HUES48 (cell line): ENCODE measurements at regions not wholly inside any gene's neighbourhood (a gene's known extent, or its start where the extent isn't known, plus 50 kb on each side); places are given as distances from the start of the nearest gene placed in this dataset.
"Not testable (repeated sequence)": the region's sequence is repeated elsewhere in the genome, so short reads cannot be mapped to it uniquely, and the experiment has no call there.

ENCODE experiments used
- H3K27ac ChIP-seq: one replicate; pipeline ENCODE4 v1.7.0; 2013; ENCODE audit warnings: low read depth, low read length, inconsistent platforms
- H3K27me3 ChIP-seq: 2 replicates; pipeline ENCODE4 v1.6.1; 2013; ENCODE audit warnings: mild to moderate bottlenecking, low read length; ENCODE audit not compliant: control insufficient read depth, insufficient read depth
- H3K36me3 ChIP-seq: 2 replicates; pipeline ENCODE4 v1.6.1; 2013; ENCODE audit warnings: low read length; ENCODE audit not compliant: control insufficient read depth, insufficient read depth
- H3K4me1 ChIP-seq: 2 replicates; pipeline ENCODE4 v1.6.1; 2013; ENCODE audit warnings: mild to moderate bottlenecking, low read length; ENCODE audit not compliant: control insufficient read depth, insufficient read depth
- H3K4me3 ChIP-seq: 2 replicates; pipeline ENCODE4 v1.5.1; 2013; ENCODE audit warnings: mild to moderate bottlenecking, low read depth, low read length
- H3K9ac ChIP-seq: 2 replicates; pipeline ENCODE4 v1.6.1; 2013; ENCODE audit warnings: mild to moderate bottlenecking, low read depth, low read length, moderate library complexity
- H3K9me3 ChIP-seq: 2 replicates; pipeline ENCODE4 v1.6.1; 2013; ENCODE audit warnings: low read length; ENCODE audit not compliant: control insufficient read depth, insufficient read depth

DNA sequence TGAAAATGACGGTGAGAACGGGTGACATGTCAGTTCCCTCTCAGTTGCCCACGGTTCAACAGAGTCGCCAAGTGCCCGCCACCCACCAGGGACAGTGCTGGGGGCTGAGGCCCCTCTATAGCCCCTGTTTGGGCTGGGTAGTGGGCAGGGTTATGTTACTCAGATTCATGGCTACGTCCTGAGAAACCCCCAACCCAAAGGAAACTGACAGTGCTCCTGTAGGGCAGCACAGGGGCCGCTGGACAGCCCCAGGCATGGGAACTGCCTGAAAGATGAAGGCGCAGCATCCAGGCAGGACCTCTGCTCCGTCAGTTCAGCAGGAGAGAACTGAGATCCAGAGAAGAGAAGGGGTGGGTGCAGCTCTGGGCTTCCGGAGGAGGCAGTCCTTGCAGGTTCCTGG, 118.9 kb upstream of the PMEPA1 start:
- Histone ChIP-seq H3K4me3 (no peak overlapping the region), H3K9ac (no peak overlapping the region), H3K27me3 (no peaks in the 10 kb centered on the region), H3K36me3 (no peaks in the 10 kb centered on the region), H3K27ac (no peak overlapping the region), H3K4me1 (no peaks in the 10 kb centered on the region), H3K9me3 (no peaks in the 10 kb centered on the region)

DNA sequence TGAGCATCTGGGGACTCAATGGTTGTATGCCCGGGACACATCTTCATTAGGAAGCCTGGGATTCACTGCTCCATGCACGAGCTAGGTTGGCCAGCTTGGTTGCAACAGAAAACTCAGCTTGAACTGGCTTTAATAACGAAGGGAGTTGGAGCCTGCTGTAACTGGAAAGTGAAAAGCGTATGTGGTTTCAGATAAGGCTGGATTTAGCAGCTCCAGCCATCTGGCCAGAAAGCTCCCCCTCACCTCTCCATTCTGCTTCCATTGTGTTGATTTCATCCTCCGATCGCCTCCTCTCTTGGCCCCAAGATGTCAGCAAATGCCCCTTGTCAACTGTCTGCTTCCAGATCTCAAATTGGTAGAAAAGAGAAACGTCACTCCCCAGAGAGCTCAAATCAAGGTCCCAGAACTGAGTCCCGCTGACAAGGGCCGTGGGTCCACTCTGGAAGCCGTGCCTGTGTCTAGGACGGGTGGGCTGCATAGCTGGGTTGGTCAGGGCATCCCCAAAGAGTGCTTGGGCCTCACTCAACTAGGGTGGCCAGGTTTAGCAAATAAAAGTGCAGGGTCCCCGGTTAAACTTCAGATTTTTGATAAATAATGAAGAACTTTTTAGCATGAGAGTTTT, 117.0 kb upstream of the PMEPA1 start:
- Histone ChIP-seq H3K27ac (no peak overlapping the region), H3K27me3 (no peaks in the 10 kb centered on the region), H3K36me3 (no peaks in the 10 kb centered on the region), H3K4me1 (no peaks in the 10 kb centered on the region), H3K9me3 (no peaks in the 10 kb centered on the region), H3K4me3 (no peak overlapping the region), H3K9ac (no peak overlapping the region)

DNA sequence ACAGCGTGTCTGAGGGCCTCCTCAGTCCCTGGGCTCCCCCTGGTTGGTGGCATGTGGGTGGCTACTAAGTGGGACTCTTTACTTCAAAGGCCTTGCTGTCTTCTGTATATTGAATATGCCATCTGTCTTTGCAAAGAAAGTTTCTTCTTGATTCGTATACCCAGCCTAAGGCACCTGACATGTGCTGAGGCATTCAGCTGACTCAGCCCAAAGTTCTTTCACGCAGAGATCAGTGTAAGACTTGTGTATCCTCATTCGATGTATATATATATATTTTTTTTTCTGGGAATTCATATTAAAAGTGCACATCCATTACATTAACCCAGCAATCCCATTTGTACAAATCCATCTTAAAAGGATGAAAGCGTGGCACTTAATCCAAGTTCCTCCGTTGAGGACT, 115.1 kb upstream of the PMEPA1 start:
- Histone ChIP-seq H3K27me3 (no peaks in the 10 kb centered on the region), H3K4me3 (no peak overlapping the region), H3K27ac (no peak overlapping the region)

DNA sequence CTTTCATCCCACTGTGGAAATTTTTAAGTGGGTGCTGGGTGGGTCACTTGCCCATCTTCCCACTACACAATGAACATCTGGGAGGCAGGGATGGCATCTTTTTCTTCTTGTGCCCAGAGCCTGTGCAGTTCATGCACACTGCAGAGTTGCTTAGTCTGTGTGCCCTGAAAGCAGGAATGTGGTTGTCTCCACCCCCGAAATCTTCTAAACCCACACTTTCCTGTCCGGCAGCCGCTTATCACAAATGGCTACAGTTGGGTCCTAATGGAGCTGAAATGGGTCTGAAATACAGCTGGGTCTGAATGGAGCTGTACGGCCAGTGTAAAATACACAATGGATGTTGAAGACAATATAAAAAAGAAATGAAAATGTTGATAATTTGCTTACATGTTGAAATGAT, 112.1 kb upstream of the PMEPA1 start:
- Histone ChIP-seq H3K36me3 (no peaks in the 10 kb centered on the region), H3K4me1 (no peaks in the 10 kb centered on the region), H3K27me3 (no peaks in the 10 kb centered on the region), H3K4me3 (no peak overlapping the region), H3K9ac (no peak overlapping the region), H3K27ac (no peak overlapping the region), H3K9me3 (no peaks in the 10 kb centered on the region)

More for the DNA sequence above, 115.1 kb upstream of the PMEPA1 start:
- Histone ChIP-seq H3K9me3 (no peaks in the 10 kb centered on the region), H3K4me1 (no peaks in the 10 kb centered on the region), H3K9ac (no peak overlapping the region), H3K36me3 (no peaks in the 10 kb centered on the region)

DNA sequence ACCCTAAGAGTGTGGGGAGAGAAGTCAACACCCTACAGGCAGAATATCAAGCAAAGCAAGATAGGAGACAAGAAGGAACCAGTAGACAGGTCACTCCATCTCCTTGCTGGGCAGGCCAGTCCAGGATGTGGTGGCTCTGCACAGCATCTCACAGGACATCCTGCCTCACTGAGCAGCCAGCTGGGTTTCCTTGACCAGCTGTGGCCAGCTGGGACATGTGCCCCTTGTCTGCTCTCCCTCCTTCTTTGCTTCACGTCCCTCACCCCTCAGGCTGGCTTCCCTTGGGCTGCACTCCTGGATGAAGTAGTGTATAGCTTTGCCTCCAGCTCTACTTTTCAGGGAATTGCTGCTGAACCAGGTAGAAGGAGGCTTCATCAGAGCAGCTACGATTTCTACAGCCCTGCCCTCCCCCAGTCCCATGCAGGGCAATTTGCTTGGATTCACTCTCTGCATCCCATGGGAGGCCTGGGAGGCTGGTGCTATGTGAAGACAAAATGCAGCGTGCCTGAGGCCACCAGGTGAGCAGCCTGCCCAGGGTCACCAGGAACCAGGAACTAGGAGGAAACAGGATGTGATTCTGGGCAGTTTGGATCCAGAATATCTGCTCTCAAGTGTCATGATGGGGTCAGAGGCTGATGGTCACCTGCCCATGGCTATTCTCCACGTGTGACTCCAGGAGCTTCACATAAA, 110.0 kb upstream of the PMEPA1 start:
- H3K27me3 ChIP-seq, result no peaks in the 10 kb centered on the region
- H3K9ac ChIP-seq, result no peak overlapping the region
- H3K4me1 ChIP-seq, result no peaks in the 10 kb centered on the region
- no peaks in the 10 kb centered on the region for H3K9me3 ChIP-seq
- no peaks in the 10 kb centered on the region for H3K36me3 ChIP-seq
- H3K4me3 ChIP-seq, result no peak overlapping the region
- no peak overlapping the region for H3K27ac ChIP-seq

DNA sequence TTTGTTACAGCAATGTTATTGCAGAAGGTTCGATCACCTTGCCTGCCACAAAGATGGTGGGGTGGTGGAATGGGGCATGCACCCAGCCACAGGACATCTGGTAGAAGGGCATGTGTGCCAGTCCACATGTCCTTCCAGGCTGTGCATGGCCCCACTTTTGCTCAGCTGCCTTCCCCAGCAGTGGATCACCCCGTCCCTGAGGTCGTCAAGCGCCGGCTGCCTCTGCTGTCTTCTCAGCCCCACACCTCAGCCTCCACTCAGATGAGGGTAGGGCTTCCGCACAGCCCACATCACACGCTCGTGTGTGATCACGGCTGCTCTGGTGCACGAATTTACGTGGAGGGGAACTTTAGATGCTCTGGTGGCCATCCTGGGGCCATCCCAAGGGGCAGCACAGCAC, 109.5 kb upstream of the PMEPA1 start:
- Histone ChIP-seq H3K9ac (no peak overlapping the region), H3K36me3 (no peaks in the 10 kb centered on the region), H3K27ac (no peak overlapping the region), H3K9me3 (no peaks in the 10 kb centered on the region), H3K4me1 (no peaks in the 10 kb centered on the region), H3K4me3 (no peak overlapping the region), H3K27me3 (no peaks in the 10 kb centered on the region)

DNA sequence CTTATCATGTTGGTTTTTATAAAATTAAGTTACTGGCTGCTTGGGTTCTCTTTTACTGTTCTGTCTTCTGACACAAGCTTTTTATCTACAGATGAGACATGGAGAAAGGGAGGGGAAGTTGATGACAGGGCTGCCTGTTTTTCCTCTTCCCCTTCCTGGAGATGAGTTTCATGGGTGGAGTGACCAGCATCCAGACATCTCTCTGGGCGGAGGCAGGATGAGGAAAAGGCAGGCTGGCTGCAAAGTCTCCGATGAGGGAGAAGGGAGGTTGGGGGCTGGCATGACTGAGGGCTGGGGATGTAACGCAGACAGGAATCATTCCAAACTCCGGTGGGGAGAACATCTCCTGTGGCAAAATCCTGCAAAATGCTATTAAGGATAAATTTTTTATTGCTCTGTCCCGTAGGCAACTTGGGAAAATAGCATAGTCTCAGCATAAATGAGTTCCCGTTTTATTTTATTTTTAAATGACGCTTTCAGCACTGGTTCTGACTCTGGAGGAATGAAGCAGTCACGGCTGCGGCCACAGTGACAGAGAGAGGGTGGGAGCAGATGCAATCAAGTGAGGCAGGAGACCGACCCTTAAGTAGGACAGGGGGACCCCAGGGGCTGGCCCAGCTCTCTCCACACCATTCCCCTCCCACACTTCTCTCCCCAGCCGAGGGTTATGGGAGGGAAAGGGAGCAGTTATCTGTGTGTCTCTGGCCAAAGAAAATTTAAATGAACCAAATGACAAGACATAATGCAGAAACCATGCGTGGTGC, 108.8 kb upstream of the PMEPA1 start:
- Histone ChIP-seq H3K27me3 (no peaks in the 10 kb centered on the region), H3K9ac (no peak overlapping the region), H3K27ac (no peak overlapping the region), H3K36me3 (no peaks in the 10 kb centered on the region), H3K9me3 (no peaks in the 10 kb centered on the region), H3K4me1 (no peaks in the 10 kb centered on the region), H3K4me3 (no peak overlapping the region)

DNA sequence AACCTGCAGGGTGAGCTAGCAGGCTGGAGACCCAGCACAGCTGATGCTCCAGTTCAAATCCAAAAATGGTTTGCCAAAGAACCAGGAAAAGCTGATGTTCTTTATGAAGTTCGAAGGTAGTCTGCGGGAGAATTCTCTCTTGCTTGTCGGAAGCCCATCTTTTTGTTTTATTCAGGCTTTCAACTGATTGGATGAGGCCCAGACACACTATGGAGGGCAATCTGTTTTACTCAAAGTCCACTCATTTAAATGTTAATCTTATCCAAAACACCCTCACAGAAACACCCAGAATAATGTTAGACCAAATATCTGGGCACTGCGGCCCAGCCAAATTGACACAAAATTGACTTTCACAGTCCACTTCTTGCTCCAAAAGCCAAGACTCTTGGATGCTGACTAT, 105.6 kb upstream of the PMEPA1 start:
- no peak overlapping the region for H3K4me3 ChIP-seq
- H3K36me3 ChIP-seq, result no peaks in the 10 kb centered on the region
- no peaks in the 10 kb centered on the region for H3K9me3 ChIP-seq
- H3K27ac ChIP-seq, result no peak overlapping the region
- H3K27me3 ChIP-seq, result no peaks in the 10 kb centered on the region
- H3K9ac ChIP-seq, result no peak overlapping the region
- peaks cover 8% of the 10 kb centered on the region for H3K4me1 ChIP-seq

DNA sequence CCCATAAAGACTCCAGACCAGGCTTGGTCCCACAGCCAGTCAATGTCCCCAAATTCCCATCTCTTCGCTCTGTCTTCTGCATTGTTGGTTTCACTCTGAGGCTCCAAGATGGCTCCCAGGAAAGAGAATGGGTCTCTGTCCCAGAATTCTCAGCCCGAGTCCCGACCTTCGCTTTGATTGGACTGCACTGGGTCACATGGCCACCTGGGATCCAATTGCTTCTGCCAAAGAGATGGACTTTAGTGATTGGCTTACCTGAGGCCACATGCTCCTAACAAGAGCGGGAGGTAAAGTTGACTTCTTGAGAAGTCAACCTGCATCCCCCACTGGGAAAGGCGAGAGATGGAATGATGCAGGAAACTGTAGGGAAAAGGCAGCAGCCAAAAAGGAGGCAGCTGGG, 104.7 kb upstream of the PMEPA1 start:
- Histone ChIP-seq H3K36me3 (no peaks in the 10 kb centered on the region), H3K4me3 (no peak overlapping the region), H3K27ac (no peak overlapping the region), H3K27me3 (no peaks in the 10 kb centered on the region), H3K9me3 (no peaks in the 10 kb centered on the region), H3K4me1 (peaks cover 8% of the 10 kb centered on the region), H3K9ac (no peak overlapping the region)

DNA sequence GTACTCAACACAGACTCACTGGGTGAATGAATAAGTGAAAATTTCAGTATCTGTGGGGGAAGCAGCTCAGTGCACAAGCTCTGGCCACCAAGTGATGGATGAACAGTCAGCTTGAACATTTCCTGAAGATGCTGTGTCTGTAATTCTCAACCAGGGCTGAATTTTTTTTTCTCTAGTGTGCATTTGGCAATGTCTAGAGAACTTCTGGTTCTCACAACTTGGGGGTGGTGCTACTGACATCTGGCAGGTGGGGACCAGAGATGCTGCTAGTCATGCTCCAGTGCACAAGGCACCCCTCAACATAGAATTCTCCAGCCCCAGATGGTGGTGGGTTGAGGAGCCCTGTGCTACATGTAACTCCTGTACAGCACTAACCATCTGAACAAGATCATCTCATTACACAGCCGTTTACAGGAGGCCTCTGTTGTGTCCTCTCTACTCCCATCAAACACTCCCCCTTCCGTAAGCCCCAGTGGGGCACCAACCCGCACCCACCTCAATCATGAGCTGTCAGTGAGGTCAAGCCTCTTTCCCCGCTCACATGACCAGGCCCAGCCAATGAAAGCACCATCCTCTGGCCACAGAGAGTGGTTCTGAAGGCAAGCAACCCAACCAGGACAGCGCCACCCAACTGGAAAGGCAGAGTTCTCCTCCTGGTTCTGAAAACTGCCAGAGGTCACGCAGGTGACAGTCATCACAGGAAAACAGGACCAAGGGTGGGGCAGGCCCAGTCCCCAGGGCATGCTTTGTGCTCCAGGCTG, 103.9 kb upstream of the PMEPA1 start:
- H3K9ac ChIP-seq, result no peak overlapping the region
- H3K9me3 ChIP-seq, result no peaks in the 10 kb centered on the region
- H3K4me3 ChIP-seq, result no peak overlapping the region
- H3K27ac ChIP-seq, result no peak overlapping the region
- no peaks in the 10 kb centered on the region for H3K36me3 ChIP-seq
- peaks cover 8% of the 10 kb centered on the region for H3K4me1 ChIP-seq
- H3K27me3 ChIP-seq, result no peaks in the 10 kb centered on the region

DNA sequence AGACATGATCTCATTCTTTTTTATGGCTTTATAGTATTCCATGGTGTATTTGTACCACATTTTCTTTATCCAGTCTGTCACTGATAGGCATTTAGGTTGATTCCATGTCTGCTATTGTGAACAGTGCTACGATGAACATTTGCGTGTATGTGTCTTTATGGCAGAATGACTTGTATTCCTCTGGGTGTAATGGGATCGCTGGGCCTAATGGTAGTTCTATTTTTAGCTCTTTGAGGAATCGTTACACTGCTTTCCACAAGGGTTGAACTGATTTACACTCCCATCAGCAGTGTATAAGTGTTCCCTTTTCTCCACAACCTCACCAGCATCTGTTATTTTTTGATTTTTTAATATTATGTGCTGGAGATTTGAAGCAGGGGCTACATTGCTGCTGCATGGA, 102.8 kb upstream of the PMEPA1 start:
- not testable (repeated sequence) for H3K9ac ChIP-seq, H3K4me3 ChIP-seq, H3K4me1 ChIP-seq, H3K9me3 ChIP-seq, H3K36me3 ChIP-seq, H3K27ac ChIP-seq, H3K27me3 ChIP-seq
